ENCODE measurements at regions not wholly inside any gene's neighbourhood (a gene's known extent, or its start where the extent isn't known, plus 50 kb on each side); places are given as distances from the start of the nearest gene placed in this dataset.

GRCh38 chrX:106437407-106437806 lies 174.4 kb upstream of the RADX start:
- TF ChIP-seq CTCF (IDR thresholded peaks at IDR 0.05; ENCODE audit: low read depth, low read length) = no peak
- H3K36me3 ChIP-seq = no peaks in the 10 kb centered on the region
- H3K27me3 ChIP-seq (ENCODE audit: insufficient read depth, low read depth, severe bottlenecking) = peaks cover 12% of the 10 kb centered on the region
- no peak overlapping the region for H3K4me3 ChIP-seq (ENCODE audit: low read depth, low read length)
- no peak for DNase-seq
- H3K9me3 ChIP-seq (ENCODE audit: severe bottlenecking) = no peaks in the 10 kb centered on the region
- H3K27ac ChIP-seq = no peak overlapping the region

GRCh38 chrX:106450405-106450804 lies 161.4 kb upstream of the RADX start:
- no peaks in the 10 kb centered on the region for H3K9me3 ChIP-seq (ENCODE audit: severe bottlenecking)
- TF ChIP-seq CTCF (IDR thresholded peaks at IDR 0.05; ENCODE audit: low read depth, low read length) = no peak
- H3K27me3 ChIP-seq (ENCODE audit: insufficient read depth, low read depth, severe bottlenecking) = peaks cover 4% of the 10 kb centered on the region
- H3K27ac ChIP-seq = no peak overlapping the region
- H3K4me3 ChIP-seq (ENCODE audit: low read depth, low read length) = no peak overlapping the region
- H3K36me3 ChIP-seq = no peaks in the 10 kb centered on the region
- DNase-seq = no peak

- no peak overlapping the region for H3K27ac ChIP-seq
- TF ChIP-seq CTCF (IDR thresholded peaks at IDR 0.05; ENCODE audit: low read depth, low read length) = no peak
- H3K36me3 ChIP-seq = no peaks in the 10 kb centered on the region
- no peak for DNase-seq
- no peak overlapping the region for H3K4me3 ChIP-seq (ENCODE audit: low read depth, low read length)
- no peaks in the 10 kb centered on the region for H3K9me3 ChIP-seq (ENCODE audit: severe bottlenecking)
- H3K27me3 ChIP-seq (ENCODE audit: insufficient read depth, low read depth, severe bottlenecking) = peaks cover 5% of the 10 kb centered on the region
Observed at GRCh38 chrX:106451933-106452332, 159.8 kb upstream of the RADX start.

GRCh38 chrX:106454991-106455390 lies 156.8 kb upstream of the RADX start:
- Histone ChIP-seq H3K36me3 (no peaks in the 10 kb centered on the region), H3K27ac (no peak overlapping the region), H3K4me3 (ENCODE audit: low read depth, low read length) (no peak overlapping the region), H3K27me3 (ENCODE audit: insufficient read depth, low read depth, severe bottlenecking) (peaks cover 5% of the 10 kb centered on the region), H3K9me3 (ENCODE audit: severe bottlenecking) (no peaks in the 10 kb centered on the region)
- no peak for DNase-seq
- no peak for TF ChIP-seq CTCF (IDR thresholded peaks at IDR 0.05; ENCODE audit: low read depth, low read length)

- Histone ChIP-seq H3K36me3 (no peaks in the 10 kb centered on the region), H3K27ac (no peak overlapping the region), H3K27me3 (ENCODE audit: insufficient read depth, low read depth, severe bottlenecking) (peaks cover 5% of the 10 kb centered on the region), H3K4me3 (ENCODE audit: low read depth, low read length) (no peak overlapping the region), H3K9me3 (ENCODE audit: severe bottlenecking) (no peaks in the 10 kb centered on the region)
- no peak for DNase-seq
- TF ChIP-seq CTCF (IDR thresholded peaks at IDR 0.05; ENCODE audit: low read depth, low read length) = no peak
Observed at GRCh38 chrX:106457802-106458201, 154.0 kb upstream of the RADX start.

- no peak for DNase-seq
- no peak for TF ChIP-seq CTCF (IDR thresholded peaks at IDR 0.05; ENCODE audit: low read depth, low read length)
- no peak overlapping the region for H3K27ac ChIP-seq
- no peak overlapping the region for H3K4me3 ChIP-seq (ENCODE audit: low read depth, low read length)
- no peaks in the 10 kb centered on the region for H3K9me3 ChIP-seq (ENCODE audit: severe bottlenecking)
- H3K27me3 ChIP-seq (ENCODE audit: insufficient read depth, low read depth, severe bottlenecking) = peaks cover 24% of the 10 kb centered on the region
- H3K36me3 ChIP-seq = no peaks in the 10 kb centered on the region
Observed at GRCh38 chrX:106467422-106467821, 144.4 kb upstream of the RADX start.

Data from WERI-Rb-1 (cell line).